Thyroid gland (tissue), 4 donors: ENCODE measurements at regions not wholly inside any gene's neighbourhood (a gene's known extent, or its start where the extent isn't known, plus 50 kb on each side); places are given as distances from the start of the nearest gene placed in this dataset.

Experiments
- POLR2A ChIP-seq, 2 donors: fragments of 450-650 bp; IDR thresholded peaks; one replicate each; pipeline ENCODE4 v1.6.1; 2017; ENCODE audit warnings: antibody characterized with exemption in 2 of 2, mild to moderate bottlenecking in 2 of 2, moderate library complexity in 1 of 2
- TF ChIP-seq, protein P1 (sequence below), 6 experiments: fragments of 200-600 bp in 3 of 6; fragments of 450-650 bp in 3 of 6; sonication (generic) in 3 of 6; IDR thresholded peaks; one replicate each; pipeline ENCODE4 v1.5.1; 2016 to 2019; ENCODE audit warnings: antibody characterized with exemption in 6 of 6, mild to moderate bottlenecking in 2 of 6, inconsistent platforms in 1 of 6, moderate library complexity in 1 of 6

DNA sequence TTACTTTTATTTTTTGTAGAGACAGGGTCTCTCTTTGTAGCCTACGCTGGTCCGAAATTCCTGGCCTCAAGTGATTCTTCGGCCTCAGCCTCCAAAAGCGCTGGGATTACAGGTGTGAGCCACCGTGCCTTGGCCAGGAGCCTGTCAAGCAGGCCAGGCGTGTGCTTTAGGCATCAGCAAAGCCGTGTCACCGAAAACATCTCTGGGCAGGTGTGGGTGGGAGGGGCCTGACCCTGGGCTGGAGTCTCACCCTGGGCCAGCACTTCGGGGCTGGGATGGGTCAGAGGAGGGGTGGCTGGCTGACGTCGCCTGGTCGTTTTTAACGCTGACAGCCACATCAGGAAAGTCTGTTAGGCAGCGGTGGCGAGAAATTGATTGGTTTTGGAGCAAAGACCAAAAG is 80.9 kb downstream of the UNCX start:
- TF ChIP-seq, protein P1, sequence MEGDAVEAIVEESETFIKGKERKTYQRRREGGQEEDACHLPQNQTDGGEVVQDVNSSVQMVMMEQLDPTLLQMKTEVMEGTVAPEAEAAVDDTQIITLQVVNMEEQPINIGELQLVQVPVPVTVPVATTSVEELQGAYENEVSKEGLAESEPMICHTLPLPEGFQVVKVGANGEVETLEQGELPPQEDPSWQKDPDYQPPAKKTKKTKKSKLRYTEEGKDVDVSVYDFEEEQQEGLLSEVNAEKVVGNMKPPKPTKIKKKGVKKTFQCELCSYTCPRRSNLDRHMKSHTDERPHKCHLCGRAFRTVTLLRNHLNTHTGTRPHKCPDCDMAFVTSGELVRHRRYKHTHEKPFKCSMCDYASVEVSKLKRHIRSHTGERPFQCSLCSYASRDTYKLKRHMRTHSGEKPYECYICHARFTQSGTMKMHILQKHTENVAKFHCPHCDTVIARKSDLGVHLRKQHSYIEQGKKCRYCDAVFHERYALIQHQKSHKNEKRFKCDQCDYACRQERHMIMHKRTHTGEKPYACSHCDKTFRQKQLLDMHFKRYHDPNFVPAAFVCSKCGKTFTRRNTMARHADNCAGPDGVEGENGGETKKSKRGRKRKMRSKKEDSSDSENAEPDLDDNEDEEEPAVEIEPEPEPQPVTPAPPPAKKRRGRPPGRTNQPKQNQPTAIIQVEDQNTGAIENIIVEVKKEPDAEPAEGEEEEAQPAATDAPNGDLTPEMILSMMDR (IDR thresholded peaks at IDR 0.05) = no peak
- TF ChIP-seq POLR2A (IDR thresholded peaks at IDR 0.05) = no peak
